IMR-90 (cell line): ENCODE measurements at regions not wholly inside any gene's neighbourhood (a gene's known extent, or its start where the extent isn't known, plus 50 kb on each side); places are given as distances from the start of the nearest gene placed in this dataset.

Experiments used
- ATAC-seq: fragments of 200-7000 bp; cut with Tn5 transposase; 2 replicates; pipeline ENCODE4 v1.9.1; 2020; ENCODE audit warnings: low read depth, mild to moderate bottlenecking, moderate library complexity
- BruUV-seq: library from RNA; stranded (reverse); fragments of 400-500 nt; replicated peaks from 2 replicates; lab custom pipeline; 2021; lab: Mats Ljungman, UMichigan
- CTCF ChIA-PET: fragments of 300-600 bp; formaldehyde crosslinking; extraction: SDS; loops from one replicate; lab custom pipeline; 2021; ENCODE audit warnings: antibody characterized with exemption; lab: Yijun Ruan, JAX
- POLR2A ChIA-PET: fragments of 300-600 bp; sonication (Branson Sonifier 250); formaldehyde crosslinking; loops from one replicate; lab custom pipeline; 2022; ENCODE audit warnings: antibody characterized with exemption; ENCODE audit not compliant: unreplicated experiment; lab: Charles Lee
- DNase-seq: peaks from one replicate; pipeline ENCODE4 v3.0.0; 2013
- H2AFZ ChIP-seq: replicated peaks from 2 replicates; pipeline ENCODE3; 2013; ENCODE audit warnings: low read length, mild to moderate bottlenecking; ENCODE audit not compliant: poor library complexity
- H2AK5ac ChIP-seq: 2 replicates; pipeline ENCODE4 v1.6.1; 2013; ENCODE audit warnings: low read depth, low read length, inconsistent platforms
- H2AK9ac ChIP-seq: replicated peaks from 2 replicates; pipeline ENCODE3; 2013; ENCODE audit warnings: mild to moderate bottlenecking, low read depth, low read length, moderate library complexity; ENCODE audit not compliant: poor library complexity
- H2BK120ac ChIP-seq: 2 replicates; pipeline ENCODE4 v1.6.1; 2013; ENCODE audit warnings: low read depth, low read length, inconsistent platforms
- H2BK15ac ChIP-seq: 3 replicates; pipeline ENCODE4 v1.6.1; 2013; ENCODE audit warnings: low read depth, low read length, inconsistent platforms
- H2BK20ac ChIP-seq: 2 replicates; pipeline ENCODE4 v1.6.1; 2013; ENCODE audit warnings: low read depth, mild to moderate bottlenecking, inconsistent platforms, low read length, moderate library complexity
- H2BK5ac ChIP-seq: 2 replicates; pipeline ENCODE4 v1.6.1; 2013; ENCODE audit warnings: mild to moderate bottlenecking, low read depth, low read length, inconsistent platforms; ENCODE audit not compliant: poor library complexity, severe bottlenecking
- H3K14ac ChIP-seq: replicated peaks from 2 replicates; pipeline ENCODE4 v1.6.1; 2013; ENCODE audit warnings: low read depth, low read length, inconsistent platforms
- H3K18ac ChIP-seq: 2 replicates; pipeline ENCODE4 v1.6.1; 2013; ENCODE audit warnings: low read depth, low read length, control low read depth
- H3K23ac ChIP-seq: 2 replicates; pipeline ENCODE4 v1.6.1; 2013; ENCODE audit warnings: low read depth, low read length, inconsistent platforms
- H3K27ac ChIP-seq: 2 replicates; pipeline ENCODE4 v1.5.1; 2013; ENCODE audit warnings: mild to moderate bottlenecking, control low read depth, low read length; ENCODE audit not compliant: insufficient read depth
- H3K27me3 ChIP-seq: 2 replicates; pipeline ENCODE4 v1.6.1; 2013; ENCODE audit warnings: low read length; ENCODE audit not compliant: control insufficient read depth, insufficient read depth
- H3K36me3 ChIP-seq: 2 replicates; pipeline ENCODE4 v1.6.1; 2013; ENCODE audit warnings: low read length, mixed read lengths; ENCODE audit not compliant: control insufficient read depth, insufficient read depth
- H3K4ac ChIP-seq: 2 replicates; pipeline ENCODE4 v1.6.1; 2013; ENCODE audit warnings: low read depth, low read length, inconsistent platforms
- H3K4me1 ChIP-seq: 2 replicates; pipeline ENCODE4 v1.6.1; 2013; ENCODE audit warnings: low read length, mixed read lengths; ENCODE audit not compliant: control insufficient read depth, insufficient read depth
- H3K4me2 ChIP-seq: 2 replicates; pipeline ENCODE4 v1.6.1; 2013; ENCODE audit warnings: low read depth, mild to moderate bottlenecking, control low read depth, low read length, moderate library complexity
- H3K4me3 ChIP-seq: 2 replicates; pipeline ENCODE4 v1.5.1; 2013; ENCODE audit warnings: low read depth, mild to moderate bottlenecking, control low read depth, low read length, moderate library complexity; ENCODE audit not compliant: insufficient read depth
- H3K56ac ChIP-seq: 2 replicates; pipeline ENCODE4 v1.6.1; 2013; ENCODE audit warnings: low read length, inconsistent platforms; ENCODE audit not compliant: insufficient read depth; ENCODE audit errors: extremely low read depth
- H3K79me1 ChIP-seq, 2 experiments: 2 replicates each; pipeline ENCODE4 v1.6.1; 2013; ENCODE audit warnings: low read length in 2 of 2, inconsistent platforms in 1 of 2, low read depth in 1 of 2
- H3K9ac ChIP-seq: 2 replicates; pipeline ENCODE4 v1.6.1; 2013; ENCODE audit warnings: low read depth, low read length, control low read depth
- H3K9me1 ChIP-seq: 2 replicates; pipeline ENCODE4 v1.6.1; 2013; ENCODE audit warnings: low read length, inconsistent platforms; ENCODE audit not compliant: insufficient read depth
- H3K9me3 ChIP-seq: 2 replicates; pipeline ENCODE4 v1.6.1; 2013; ENCODE audit warnings: low read length; ENCODE audit not compliant: control insufficient read depth, insufficient read depth
- H4K20me1 ChIP-seq: 2 replicates; pipeline ENCODE4 v1.6.1; 2013; ENCODE audit warnings: low read length, inconsistent platforms; ENCODE audit not compliant: insufficient read depth
- H4K5ac ChIP-seq: 2 replicates; pipeline ENCODE4 v1.6.1; 2013; ENCODE audit warnings: mild to moderate bottlenecking, low read depth, low read length, control low read depth
- H4K8ac ChIP-seq, 2 experiments: 2 replicates each; pipeline ENCODE4 v1.6.1; 2013; ENCODE audit warnings: low read depth in 2 of 2, low read length in 2 of 2, control low read depth in 1 of 2, inconsistent platforms in 1 of 2
- H4K91ac ChIP-seq: 2 replicates; pipeline ENCODE4 v1.6.1; 2013; ENCODE audit warnings: low read depth, low read length, inconsistent platforms; ENCODE audit not compliant: insufficient read depth
- RCOR1 ChIP-seq: IDR thresholded peaks from 2 replicates; pipeline ENCODE4 v1.6.1; 2012; ENCODE audit warnings: mild to moderate bottlenecking, low read length, improper control_type of control experiment; ENCODE audit not compliant: insufficient replicate concordance
- WGBS, 2 experiments: methylation state at CpG; one replicate each; pipeline versions ENCODE4 v1.1.5 to v1.1.7; 2013; ENCODE audit warnings: missing lambda C conversion rate in 2 of 2; ENCODE audit not compliant: insufficient read length in 1 of 2; ENCODE audit errors: extremely low coverage in 2 of 2; 5-methylcytosine and 5-hydroxymethylcytosine counted together
- dilution Hi-C: fragments of 300-500 bp; cut with HindIII; formaldehyde crosslinking; loops from one replicate; pipeline ENCODE4 v1.14.3; 2018; ENCODE audit warnings: low sequenced_read_pairs; ENCODE audit not compliant: unreplicated experiment
- in situ Hi-C: fragments of 300-500 bp; cut with MboI; formaldehyde crosslinking; loops from 3 replicates; pipeline ENCODE4 v1.14.3; 2019; ENCODE audit warnings: low sequenced_read_pairs, inconsistent platforms, mixed read lengths
- intact Hi-C: fragments of 100-400 bp; cut with micrococcal nuclease; formaldehyde crosslinking; loops from 2 replicates; pipeline ENCODE4 v1.10.0; 2022
- TF ChIP-seq, protein P1 (sequence below): conservative IDR thresholded peaks from 2 replicates; pipeline ENCODE4 v1.5.1; 2012; ENCODE audit warnings: mild to moderate bottlenecking, low read depth, low read length, improper control_type of control experiment

- H2BK5ac ChIP-seq = no peak overlapping the region
- H2BK120ac ChIP-seq = no peak overlapping the region
- H3K9me3 ChIP-seq = no peaks in the 10 kb centered on the region
- H3K36me3 ChIP-seq = no peaks in the 10 kb centered on the region
- no peak overlapping the region; the same call in 1 of the 2 replicates for H2BK20ac ChIP-seq
- no peak overlapping the region for H4K5ac ChIP-seq
- no CpG with 5 or more reads among the region's 1 CpG for WGBS, 2 experiments
- POLR2A ChIA-PET = no interaction called here
- H3K14ac ChIP-seq = no peak overlapping the region
- no peak overlapping the region for H4K8ac ChIP-seq
- no peak overlapping the region for H3K23ac ChIP-seq
- H3K27me3 ChIP-seq = peaks cover 5% of the 10 kb centered on the region; the same call in 1 of the 2 replicates
- DNase-seq (no peak), ATAC-seq (no peak)
- dilution Hi-C loops (no loop called here), intact Hi-C loops (no loop called here), in situ Hi-C loops (no loop called here)
- TF ChIP-seq, protein P1, sequence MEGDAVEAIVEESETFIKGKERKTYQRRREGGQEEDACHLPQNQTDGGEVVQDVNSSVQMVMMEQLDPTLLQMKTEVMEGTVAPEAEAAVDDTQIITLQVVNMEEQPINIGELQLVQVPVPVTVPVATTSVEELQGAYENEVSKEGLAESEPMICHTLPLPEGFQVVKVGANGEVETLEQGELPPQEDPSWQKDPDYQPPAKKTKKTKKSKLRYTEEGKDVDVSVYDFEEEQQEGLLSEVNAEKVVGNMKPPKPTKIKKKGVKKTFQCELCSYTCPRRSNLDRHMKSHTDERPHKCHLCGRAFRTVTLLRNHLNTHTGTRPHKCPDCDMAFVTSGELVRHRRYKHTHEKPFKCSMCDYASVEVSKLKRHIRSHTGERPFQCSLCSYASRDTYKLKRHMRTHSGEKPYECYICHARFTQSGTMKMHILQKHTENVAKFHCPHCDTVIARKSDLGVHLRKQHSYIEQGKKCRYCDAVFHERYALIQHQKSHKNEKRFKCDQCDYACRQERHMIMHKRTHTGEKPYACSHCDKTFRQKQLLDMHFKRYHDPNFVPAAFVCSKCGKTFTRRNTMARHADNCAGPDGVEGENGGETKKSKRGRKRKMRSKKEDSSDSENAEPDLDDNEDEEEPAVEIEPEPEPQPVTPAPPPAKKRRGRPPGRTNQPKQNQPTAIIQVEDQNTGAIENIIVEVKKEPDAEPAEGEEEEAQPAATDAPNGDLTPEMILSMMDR = peak; percentile 25; the same call in 1 of the 2 replicates
- TF ChIP-seq RCOR1 = no peak
- H3K4me3 ChIP-seq = no peak overlapping the region
- 0 out of 2 replicates have a peak, but pooled peaks cover 2% of the 10 kb centered on the region for H3K4me1 ChIP-seq
- H4K20me1 ChIP-seq = no peaks in the 10 kb centered on the region
- no peak overlapping the region for H2BK15ac ChIP-seq
- no peak overlapping the region for H2AFZ ChIP-seq
- 0 out of 2 replicates have a peak overlapping the region, but pooled peaks have one; percentile 28 for H2AK5ac ChIP-seq
- H3K4me2 ChIP-seq = no peak overlapping the region
- no peak overlapping the region for H3K9ac ChIP-seq
- no peaks in the 10 kb centered on the region for H3K79me1 ChIP-seq
- no peak overlapping the region for H3K27ac ChIP-seq
- no TSS peak for BruUV-seq
- no peak overlapping the region for H4K91ac ChIP-seq
- CTCF ChIA-PET = interaction anchor here (0.5 to 2.2 kb wide), 3 partner anchors 9 to 77 kb away, joined by 3 to 6 read pairs (median 5); partner anchors contain the start of gene PPARGC1A
- H3K18ac ChIP-seq = no peak overlapping the region
- H3K56ac ChIP-seq = no peak overlapping the region
- no peak overlapping the region for H3K4ac ChIP-seq
- H2AK9ac ChIP-seq = no peak overlapping the region
- H3K9me1 ChIP-seq = no peaks in the 10 kb centered on the region
These were observed 76.9 kb upstream of the PPARGC1A start for GRCh38 chr4:23966725-23967124.
